Tibial artery (tissue), 4 donors: ENCODE measurements at regions not wholly inside any gene's neighbourhood (a gene's known extent, or its start where the extent isn't known, plus 50 kb on each side); places are given as distances from the start of the nearest gene placed in this dataset.
A peak's percentile ranks its signal among the peaks of the same experiment; 100 is the strongest.

Source experiments
- DNase-seq, 2 donors: peaks; one replicate each; pipeline ENCODE4 v3.0.0-alpha.2; 2019
- H3K27ac ChIP-seq, 2 donors: fragments of 200-600 bp; sonication (generic) in 1 of 2; 1 replicate in 1 of 2; 2 replicates in 1 of 2; pipeline ENCODE4 v1.5.1; 2018 to 2019; ENCODE audit warnings: mild to moderate bottlenecking in 1 of 2
- H3K27me3 ChIP-seq, 2 donors: fragments of 200-600 bp; sonication (generic) in 1 of 2; one replicate each; pipeline versions ENCODE4 v1.5.1 to v1.6.0; 2016 to 2019
- H3K36me3 ChIP-seq, 3 donors: fragments of 200-600 bp; sonication (generic) in 2 of 3; one replicate each; pipeline ENCODE4 v1.5.1; 2016 to 2019; ENCODE audit warnings: mild to moderate bottlenecking in 2 of 3
- H3K4me1 ChIP-seq, 4 donors: fragments of 200-600 bp; sonication (generic) in 2 of 4; 1 replicate in 3 of 4; 2 replicates in 1 of 4; pipeline ENCODE4 v1.5.1; 2016 to 2019
- H3K4me3 ChIP-seq, 2 donors: fragments of 200-600 bp; sonication (generic) in 1 of 2; 1 replicate in 1 of 2; 2 replicates in 1 of 2; pipeline ENCODE4 v1.5.1; 2018 to 2019; ENCODE audit warnings: mild to moderate bottlenecking in 2 of 2
- H3K9me3 ChIP-seq, 3 donors: fragments of 200-600 bp; sonication (generic) in 1 of 3; one replicate each; pipeline ENCODE4 v1.5.1; 2016 to 2019
- intact Hi-C: fragments of 100-400 bp; cut with DNase I; formaldehyde crosslinking; loops from one replicate; pipeline ENCODE4 v1.15.0; 2023; ENCODE audit warnings: low total_unique reads
- TF ChIP-seq, protein P1 (sequence below), 2 experiments: fragments of 200-600 bp in 1 of 2; fragments of 450-650 bp in 1 of 2; IDR thresholded peaks; one replicate each; pipeline ENCODE4 v1.5.1; 2017 to 2019; ENCODE audit warnings: antibody characterized with exemption in 2 of 2, mild to moderate bottlenecking in 1 of 2, moderate library complexity in 1 of 2

GRCh38 chr2:107411267-107411666, 415.4 kb upstream of the RGPD4 start:
- H3K36me3 ChIP-seq = no peaks in the 10 kb centered on the region
- peak overlapping the region in 1 of 2 donors; percentile 55 for H3K27ac ChIP-seq
- H3K4me1 ChIP-seq = peaks cover 0 to 27% (median 11%) of the 10 kb centered on the region in 4 donors
- H3K27me3 ChIP-seq = no peaks in the 10 kb centered on the region
- no peak overlapping the region for H3K4me3 ChIP-seq
- TF ChIP-seq, protein P1, sequence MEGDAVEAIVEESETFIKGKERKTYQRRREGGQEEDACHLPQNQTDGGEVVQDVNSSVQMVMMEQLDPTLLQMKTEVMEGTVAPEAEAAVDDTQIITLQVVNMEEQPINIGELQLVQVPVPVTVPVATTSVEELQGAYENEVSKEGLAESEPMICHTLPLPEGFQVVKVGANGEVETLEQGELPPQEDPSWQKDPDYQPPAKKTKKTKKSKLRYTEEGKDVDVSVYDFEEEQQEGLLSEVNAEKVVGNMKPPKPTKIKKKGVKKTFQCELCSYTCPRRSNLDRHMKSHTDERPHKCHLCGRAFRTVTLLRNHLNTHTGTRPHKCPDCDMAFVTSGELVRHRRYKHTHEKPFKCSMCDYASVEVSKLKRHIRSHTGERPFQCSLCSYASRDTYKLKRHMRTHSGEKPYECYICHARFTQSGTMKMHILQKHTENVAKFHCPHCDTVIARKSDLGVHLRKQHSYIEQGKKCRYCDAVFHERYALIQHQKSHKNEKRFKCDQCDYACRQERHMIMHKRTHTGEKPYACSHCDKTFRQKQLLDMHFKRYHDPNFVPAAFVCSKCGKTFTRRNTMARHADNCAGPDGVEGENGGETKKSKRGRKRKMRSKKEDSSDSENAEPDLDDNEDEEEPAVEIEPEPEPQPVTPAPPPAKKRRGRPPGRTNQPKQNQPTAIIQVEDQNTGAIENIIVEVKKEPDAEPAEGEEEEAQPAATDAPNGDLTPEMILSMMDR (IDR thresholded peaks at IDR 0.05) = no peak
- no peaks in the 10 kb centered on the region for H3K9me3 ChIP-seq
- DNase-seq = no peak
- intact Hi-C loops = no loop called here

- intact Hi-C loops = no loop called here
These were observed 414.3 kb upstream of the RGPD4 start for GRCh38 chr2:107412209-107412904.

GRCh38 chr2:107412981-107413380, 413.7 kb upstream of the RGPD4 start:
- intact Hi-C loops = no loop called here
- Histone ChIP-seq H3K36me3 (no peaks in the 10 kb centered on the region), H3K9me3 (no peaks in the 10 kb centered on the region), H3K4me3 (no peak overlapping the region), H3K27me3 (no peaks in the 10 kb centered on the region), H3K4me1 (peaks cover 0 to 27% (median 11%) of the 10 kb centered on the region in 4 donors), H3K27ac (peak overlapping the region; percentile 32 to 55)
- TF ChIP-seq, protein P1 (IDR thresholded peaks at IDR 0.05) = no peak
- peak in 1 of 2 donors; percentile 24 for DNase-seq

More at GRCh38 chr2:107412209-107412904, 414.3 kb upstream of the RGPD4 start:
- TF ChIP-seq, protein P1 (IDR thresholded peaks at IDR 0.05) = no peak
- Histone ChIP-seq H3K27me3 (no peaks in the 10 kb centered on the region), H3K4me3 (no peak overlapping the region), H3K4me1 (peaks cover 0 to 27% (median 11%) of the 10 kb centered on the region in 4 donors), H3K9me3 (no peaks in the 10 kb centered on the region), H3K27ac (peak overlapping the region; percentile 32 to 55), H3K36me3 (no peaks in the 10 kb centered on the region)
- peak in 1 of 2 donors; percentile 42 for DNase-seq

- Histone ChIP-seq H3K4me1 (peaks cover 0 to 36% (median 15%) of the 10 kb centered on the region in 4 donors), H3K27ac (no peak overlapping the region), H3K27me3 (no peaks in the 10 kb centered on the region), H3K4me3 (no peak overlapping the region), H3K9me3 (no peaks in the 10 kb centered on the region), H3K36me3 (no peaks in the 10 kb centered on the region)
- intact Hi-C loops = no loop called here
- TF ChIP-seq, protein P1 (IDR thresholded peaks at IDR 0.05) = no peak
- no peak for DNase-seq
These were observed 412.3 kb upstream of the RGPD4 start for GRCh38 chr2:107414376-107414775.

DNA sequence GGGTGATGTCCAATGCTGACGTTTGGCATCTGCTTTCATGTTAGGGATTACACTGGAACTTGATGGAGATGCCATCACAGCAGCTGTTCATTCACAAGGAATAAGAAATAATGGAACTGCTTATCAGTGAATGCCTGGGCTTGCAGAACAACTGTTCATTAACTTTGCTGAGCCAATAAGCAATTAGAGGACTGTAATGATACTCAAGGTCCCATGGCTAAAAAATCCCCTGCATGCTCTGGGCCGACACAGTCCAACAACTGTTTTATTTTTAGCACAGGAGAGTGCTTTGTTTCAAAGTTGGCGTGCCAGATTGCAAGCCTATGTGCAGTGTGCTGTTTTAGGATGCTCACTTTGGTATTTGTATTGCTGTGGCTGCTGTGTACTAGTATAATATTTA, 408.0 kb upstream of the RGPD4 start:
- TF ChIP-seq, protein P1 (IDR thresholded peaks at IDR 0.05) = no peak
- Histone ChIP-seq H3K36me3 (no peaks in the 10 kb centered on the region), H3K4me3 (no peak overlapping the region), H3K4me1 (peaks cover 0 to 11% (median 4%) of the 10 kb centered on the region in 4 donors), H3K27ac (no peak overlapping the region), H3K27me3 (no peaks in the 10 kb centered on the region), H3K9me3 (no peaks in the 10 kb centered on the region)
- intact Hi-C loops = no loop called here
- DNase-seq = no peak
